ENCODE measurements at regions not wholly inside any gene's neighbourhood (a gene's known extent, or its start where the extent isn't known, plus 50 kb on each side); places are given as distances from the start of the nearest gene placed in this dataset.

DNA sequence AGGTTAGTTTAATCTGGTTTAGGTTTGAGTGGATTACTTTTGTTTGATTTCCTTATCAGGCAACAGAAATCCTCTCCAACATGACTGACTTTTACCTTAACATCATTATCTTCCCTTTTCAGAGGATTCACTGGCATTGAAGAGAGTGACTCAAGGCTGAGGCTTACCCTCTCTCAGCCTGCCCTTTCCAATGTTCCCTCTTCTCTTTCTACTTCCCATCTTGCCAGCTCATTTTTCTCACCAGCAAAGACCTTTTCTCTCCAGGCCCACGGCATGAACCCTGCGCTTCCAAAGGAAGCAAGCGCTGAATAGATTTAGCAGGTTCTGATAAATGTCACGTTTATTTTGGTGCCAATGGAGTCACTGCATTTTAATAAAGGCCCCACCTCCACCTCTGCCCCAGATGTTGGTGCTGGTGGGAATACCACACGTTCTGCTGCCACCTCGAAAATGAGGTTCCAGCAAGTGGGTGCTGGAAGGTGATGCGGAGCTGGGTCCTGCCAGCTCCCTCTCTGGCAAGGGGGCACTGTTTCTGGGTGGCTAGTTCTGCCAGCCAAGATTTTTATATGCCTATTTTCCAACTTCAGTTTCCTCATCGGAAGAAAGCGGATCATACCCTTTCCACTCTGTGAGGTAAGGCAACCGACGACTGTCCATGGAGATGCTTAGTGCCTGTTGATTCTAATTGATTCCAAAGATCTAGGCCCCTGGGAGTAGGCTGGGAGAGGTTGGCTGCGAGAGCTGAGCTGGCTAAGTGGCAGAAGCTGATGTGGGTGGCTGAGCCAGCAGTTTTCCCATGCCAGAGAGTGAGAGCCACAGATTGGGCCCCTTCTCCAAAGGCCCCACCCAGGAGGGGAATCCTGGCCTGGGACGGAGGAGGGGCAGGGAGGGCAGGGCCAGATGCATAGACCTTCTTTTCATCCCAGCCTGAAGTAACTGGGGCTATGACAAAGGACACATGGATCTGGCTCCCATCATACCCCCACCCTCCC, 87.7 kb upstream of the MAFB start:
- no peak for DNase-seq (ENCODE audit: low read depth in 1 of 2, low spot score in 2 of 2)
- 81% methylated on average over 10 of the region's 13 CpGs; no CpG with 5 or more reads in 1 of the 2 experiments for WGBS, 2 experiments (ENCODE audit: extremely low coverage in 1 of 2, insufficient coverage in 1 of 2, insufficient read length in 1 of 2, insufficient replicate concordance in 2 of 2, low coverage in 1 of 2, low lambda C conversion rate in 2 of 2, missing lambda C conversion rate in 1 of 2)
- POLR2A ChIA-PET (ENCODE audit: partially characterized antibody): no interaction called here
- TF ChIP-seq SP2 (IDR thresholded peaks at IDR 0.05; ENCODE audit: low read length) (no peak), GTF2F1 (IDR thresholded peaks at IDR 0.05; ENCODE audit: borderline replicate concordance, low read depth, low read length) (no peak), TCF12 (IDR thresholded peaks at IDR 0.05; ENCODE audit: low read depth, low read length) (no peak), MAFK (IDR thresholded peaks at IDR 0.05; ENCODE audit: low read depth, low read length) (no peak), KDM5A (IDR thresholded peaks at IDR 0.05; ENCODE audit: low read length) (no peak), RAD21 (IDR thresholded peaks at IDR 0.05 in 1 of 2, conservative IDR thresholded peaks at IDR 0.05 in 1 of 2; ENCODE audit: low read depth in 2 of 2, low read length in 2 of 2) (no peak), CHD2 (IDR thresholded peaks at IDR 0.05; ENCODE audit: low read length) (no peak), RNF2 (IDR thresholded peaks at IDR 0.05; ENCODE audit: borderline replicate concordance, low read depth, low read length, missing control alignments, poor library complexity, severe bottlenecking) (no peak), BRCA1 (IDR thresholded peaks at IDR 0.05; ENCODE audit: low read depth, low read length) (no peak), HDAC2 (IDR thresholded peaks at IDR 0.05; ENCODE audit: borderline replicate concordance in 1 of 2, low read depth in 2 of 2, low read length in 2 of 2) (no peak), SUZ12 (IDR thresholded peaks at IDR 0.05; ENCODE audit: low read length) (no peak)

More for the DNA sequence above, 87.7 kb upstream of the MAFB start:
- no peak overlapping the region for H2BK5ac ChIP-seq (ENCODE audit: low read depth, low read length)
- no peak overlapping the region for H3K14ac ChIP-seq (ENCODE audit: insufficient read length)
- no peak overlapping the region for H2BK120ac ChIP-seq (replicated peaks; ENCODE audit: low read depth, low read length)
- no peak overlapping the region for H2BK15ac ChIP-seq (ENCODE audit: low read length)
- H3K4me1 ChIP-seq (replicated peaks in 1 of 4; ENCODE audit: control insufficient read depth in 3 of 4, insufficient read depth in 4 of 4, low read length in 3 of 4): 0 out of 7 replicates have a peak, but pooled peaks cover 0 to 3% (median 0%) of the 10 kb centered on the region in 4 experiments
- H4K91ac ChIP-seq (replicated peaks; ENCODE audit: insufficient read length, low read length): no peak overlapping the region
- no peak overlapping the region for H2AFZ ChIP-seq (ENCODE audit: low read length)
- no peaks in the 10 kb centered on the region for H3K9me3 ChIP-seq (ENCODE audit: insufficient read depth in 2 of 2, low read depth in 1 of 2, low read length in 1 of 2)
- no peak overlapping the region for H2BK12ac ChIP-seq (ENCODE audit: low read depth, low read length)
- no peak overlapping the region for H3K9ac ChIP-seq (replicated peaks in 1 of 4; ENCODE audit: extremely low read depth in 1 of 4, low read depth in 3 of 4, low read length in 3 of 4)
- H4K8ac ChIP-seq (ENCODE audit: extremely low read depth, insufficient read depth, low read length): no peak overlapping the region; the same call in 1 of the 2 replicates
- no peak overlapping the region for H3K4me3 ChIP-seq (ENCODE audit: extremely low read depth in 1 of 4, insufficient read depth in 2 of 4, low read depth in 3 of 4, low read length in 4 of 4)
- H2BK20ac ChIP-seq (ENCODE audit: low read length): no peak overlapping the region
- FAIRE-seq: no peak
- H3K18ac ChIP-seq (ENCODE audit: extremely low read depth, low read length): no peak overlapping the region
- no peak overlapping the region for H3K4me2 ChIP-seq (ENCODE audit: insufficient read depth in 1 of 2, low read depth in 2 of 2, low read length in 2 of 2)
- no peaks in the 10 kb centered on the region for H3K36me3 ChIP-seq (ENCODE audit: control insufficient read depth in 2 of 4, insufficient read depth in 4 of 4, low read length in 3 of 4)
- no peak overlapping the region for H3K4ac ChIP-seq (replicated peaks; ENCODE audit: insufficient read length, low read depth, low read length)
- H3K79me2 ChIP-seq (ENCODE audit: control insufficient read depth in 1 of 2, insufficient read depth in 2 of 2, low read length in 2 of 2): no peaks in the 10 kb centered on the region
- no peak overlapping the region for H3K23ac ChIP-seq (ENCODE audit: insufficient read length)
- no peak overlapping the region for H3K56ac ChIP-seq (replicated peaks; ENCODE audit: insufficient read length, low read depth, low read length)
- H3K27ac ChIP-seq (ENCODE audit: low read depth, low read length): no peak overlapping the region
- H3K23me2 ChIP-seq (ENCODE audit: low read depth, low read length): no peaks in the 10 kb centered on the region
- no peak overlapping the region for H4K5ac ChIP-seq (ENCODE audit: insufficient read length, low read depth, low read length)
- no peaks in the 10 kb centered on the region; a peak in 1 of 7 replicates for H3K27me3 ChIP-seq (replicated peaks in 1 of 4; ENCODE audit: control insufficient read depth in 3 of 4, extremely low read depth in 1 of 4, insufficient read depth in 3 of 4, low read length in 3 of 4)
- H2AK5ac ChIP-seq (ENCODE audit: low read depth, low read length): no peak overlapping the region
- peaks cover 0 to 2% of the 10 kb centered on the region in 2 experiments for H4K20me1 ChIP-seq (replicated peaks in 1 of 2; ENCODE audit: control insufficient read depth in 1 of 2, insufficient read depth in 2 of 2, low read length in 2 of 2)
- CTCF ChIA-PET (ENCODE audit: partially characterized antibody): interaction anchor here (1.2 to 4.3 kb wide), 3 partner anchors 21 to 35 kb away, joined by 3 to 17 read pairs (median 12); no protein-coding TSS in a partner anchor
- no peaks in the 10 kb centered on the region; the same call in 1 of the 2 replicates for H3K79me1 ChIP-seq (ENCODE audit: low read depth, low read length)
